ENCODE measurements at regions not wholly inside any gene's neighbourhood (a gene's known extent, or its start where the extent isn't known, plus 50 kb on each side); places are given as distances from the start of the nearest gene placed in this dataset.

GRCh38 chr4:182133033-182133432, 110.2 kb upstream of the TENM3 start:
- no peak for TF ChIP-seq CTCF (conservative IDR thresholded peaks at IDR 0.05)
- TF ChIP-seq ZFX (IDR thresholded peaks at IDR 0.05), result no peak

All from C4-2B (cell line).